ENCODE measurements at regions not wholly inside any gene's neighbourhood (a gene's known extent, or its start where the extent isn't known, plus 50 kb on each side); places are given as distances from the start of the nearest gene placed in this dataset.

GRCh38 chr4:66655505-66655904, 889.8 kb downstream of the CENPC start:
- TF ChIP-seq SUZ12 (IDR thresholded peaks at IDR 0.05) (no peak), FOXM1 (IDR thresholded peaks at IDR 0.05; ENCODE audit: borderline replicate concordance) (no peak), FOXK2 (IDR thresholded peaks at IDR 0.05) (no peak), CTBP1 (IDR thresholded peaks at IDR 0.05; ENCODE audit: borderline replicate concordance) (no peak), BHLHE40 (IDR thresholded peaks at IDR 0.05; ENCODE audit: borderline replicate concordance) (no peak), ZNF384 (IDR thresholded peaks at IDR 0.05) (no peak), PKNOX1 (IDR thresholded peaks at IDR 0.05) (no peak), SP1 (IDR thresholded peaks at IDR 0.05) (no peak), NFRKB (IDR thresholded peaks at IDR 0.05) (no peak), TARDBP (IDR thresholded peaks at IDR 0.05) (no peak), HDGF (IDR thresholded peaks at IDR 0.05; ENCODE audit: borderline replicate concordance) (no peak), FOXA1 (IDR thresholded peaks at IDR 0.05) (no peak)
